ENCODE measurements at regions not wholly inside any gene's neighbourhood (a gene's known extent, or its start where the extent isn't known, plus 50 kb on each side); places are given as distances from the start of the nearest gene placed in this dataset.

DNA sequence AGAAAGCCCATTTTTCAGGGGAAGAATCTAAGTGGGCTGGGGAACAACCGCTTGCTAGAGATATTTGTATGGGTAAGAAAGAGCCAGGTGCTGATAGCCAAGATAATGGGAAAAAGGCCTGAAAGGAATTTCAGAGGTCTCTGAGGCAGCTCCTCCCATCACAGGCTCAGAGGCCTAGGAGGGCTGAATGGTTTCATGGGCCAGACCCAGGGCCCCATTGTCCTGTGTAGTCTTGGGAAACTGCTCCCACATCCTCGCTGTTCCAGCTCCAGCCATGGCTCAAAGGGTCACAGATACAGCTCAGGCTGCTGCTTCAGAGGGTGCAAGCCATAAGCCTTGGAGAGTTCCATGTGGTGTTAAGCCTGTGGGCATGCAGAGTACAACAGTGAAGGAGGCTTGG, 73.2 kb upstream of the ARHGAP20 start:
- TF ChIP-seq, protein P1, sequence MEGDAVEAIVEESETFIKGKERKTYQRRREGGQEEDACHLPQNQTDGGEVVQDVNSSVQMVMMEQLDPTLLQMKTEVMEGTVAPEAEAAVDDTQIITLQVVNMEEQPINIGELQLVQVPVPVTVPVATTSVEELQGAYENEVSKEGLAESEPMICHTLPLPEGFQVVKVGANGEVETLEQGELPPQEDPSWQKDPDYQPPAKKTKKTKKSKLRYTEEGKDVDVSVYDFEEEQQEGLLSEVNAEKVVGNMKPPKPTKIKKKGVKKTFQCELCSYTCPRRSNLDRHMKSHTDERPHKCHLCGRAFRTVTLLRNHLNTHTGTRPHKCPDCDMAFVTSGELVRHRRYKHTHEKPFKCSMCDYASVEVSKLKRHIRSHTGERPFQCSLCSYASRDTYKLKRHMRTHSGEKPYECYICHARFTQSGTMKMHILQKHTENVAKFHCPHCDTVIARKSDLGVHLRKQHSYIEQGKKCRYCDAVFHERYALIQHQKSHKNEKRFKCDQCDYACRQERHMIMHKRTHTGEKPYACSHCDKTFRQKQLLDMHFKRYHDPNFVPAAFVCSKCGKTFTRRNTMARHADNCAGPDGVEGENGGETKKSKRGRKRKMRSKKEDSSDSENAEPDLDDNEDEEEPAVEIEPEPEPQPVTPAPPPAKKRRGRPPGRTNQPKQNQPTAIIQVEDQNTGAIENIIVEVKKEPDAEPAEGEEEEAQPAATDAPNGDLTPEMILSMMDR (IDR thresholded peaks at IDR 0.05) = no peak
- H3K4me3 ChIP-seq (ENCODE audit: low read depth, poor library complexity, severe bottlenecking) = no peak overlapping the region
- 85 to 94% methylated on average over 2 of the region's 2 CpGs for WGBS, 2 donors
- DNase-seq (ENCODE audit: low spot score in 2 of 2) = no peak
- intact Hi-C loops (cut with DNase I; ENCODE audit: low total_unique reads) = no loop called here

DNA sequence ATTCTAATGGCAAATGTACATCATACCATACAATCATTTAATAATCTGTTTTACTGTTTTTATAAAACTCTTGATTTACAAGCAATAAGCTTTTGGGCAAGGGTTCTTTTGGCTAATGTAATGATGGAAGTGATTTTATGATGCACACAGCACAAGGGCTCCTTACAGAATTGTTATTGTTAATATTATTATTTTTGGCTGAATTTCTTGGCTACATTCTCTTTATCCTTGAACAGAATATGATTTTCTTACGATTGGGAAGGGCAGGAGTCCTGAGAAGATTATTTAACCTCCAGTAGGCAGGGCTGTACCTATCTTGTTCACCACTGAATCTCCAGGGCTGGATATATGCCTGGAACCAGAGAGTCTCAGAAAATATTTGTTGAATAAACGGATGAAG, 70.4 kb upstream of the ARHGAP20 start:
- no peak overlapping the region for H3K4me3 ChIP-seq (ENCODE audit: low read depth, poor library complexity, severe bottlenecking)
- TF ChIP-seq, protein P1 (IDR thresholded peaks at IDR 0.05) = no peak
- no peak for TF ChIP-seq POLR2A (IDR thresholded peaks at IDR 0.05)
- no peak for DNase-seq (ENCODE audit: low spot score in 2 of 2)
- WGBS, 2 donors = 45 to 51% methylated on average over 2 of the region's 2 CpGs
- intact Hi-C loops (cut with DNase I; ENCODE audit: low total_unique reads) = no loop called here

DNA sequence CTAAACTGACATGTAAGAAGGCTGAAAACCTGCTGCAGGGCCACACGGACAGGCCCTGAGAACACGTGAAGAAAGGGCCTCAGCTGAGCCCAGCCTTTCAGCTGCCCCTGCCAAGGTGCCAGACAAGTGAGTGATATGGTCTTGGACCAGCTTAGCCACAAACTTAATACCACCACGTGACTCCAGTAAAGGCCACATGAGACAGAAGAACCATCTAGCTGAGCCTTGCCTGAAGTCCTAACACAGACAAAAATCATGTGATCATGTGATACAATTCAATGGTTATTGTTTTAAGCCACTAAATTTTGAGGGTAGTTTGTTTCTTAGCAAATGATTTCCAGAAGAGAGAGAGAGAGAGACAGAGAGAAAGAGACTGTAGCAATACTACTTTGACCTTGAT, 66.9 kb upstream of the ARHGAP20 start:
- intact Hi-C loops (cut with DNase I; ENCODE audit: low total_unique reads) = no loop called here
- 94 to 95% methylated on average over 3 of the region's 3 CpGs for WGBS, 2 donors
- H3K4me3 ChIP-seq (ENCODE audit: low read depth, poor library complexity, severe bottlenecking) = no peak overlapping the region
- DNase-seq (ENCODE audit: low spot score in 2 of 2) = no peak
- TF ChIP-seq, protein P1 (IDR thresholded peaks at IDR 0.05) = no peak
- no peak for TF ChIP-seq POLR2A (IDR thresholded peaks at IDR 0.05)

DNA sequence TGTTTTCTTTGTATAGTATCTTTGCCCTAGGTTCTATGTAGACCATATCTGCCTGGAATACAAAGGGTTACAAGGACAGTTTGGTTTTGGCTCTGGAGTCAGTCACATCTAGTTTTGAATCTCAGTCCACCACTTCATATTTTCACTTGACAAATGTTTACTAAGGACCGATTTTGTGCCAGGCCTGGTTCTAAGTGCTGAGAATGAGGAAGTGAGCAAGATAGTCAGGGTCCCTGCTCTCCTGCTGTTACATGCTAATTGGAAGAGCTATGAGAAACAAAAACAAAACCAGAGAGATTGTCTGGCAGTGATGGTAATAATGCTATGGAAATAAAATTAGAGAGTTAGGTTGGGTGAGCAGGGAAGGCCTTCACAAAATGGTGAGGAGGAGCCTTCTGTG, 66.1 kb upstream of the ARHGAP20 start:
- intact Hi-C loops (cut with DNase I; ENCODE audit: low total_unique reads) = no loop called here
- TF ChIP-seq, protein P1 (IDR thresholded peaks at IDR 0.05) = no peak
- no peak for TF ChIP-seq POLR2A (IDR thresholded peaks at IDR 0.05)
- DNase-seq (ENCODE audit: low spot score in 2 of 2) = no peak
- WGBS, 2 donors = 59 to 80% methylated on average over 1 of the region's 1 CpG
- no peak overlapping the region for H3K4me3 ChIP-seq (ENCODE audit: low read depth, poor library complexity, severe bottlenecking)

DNA sequence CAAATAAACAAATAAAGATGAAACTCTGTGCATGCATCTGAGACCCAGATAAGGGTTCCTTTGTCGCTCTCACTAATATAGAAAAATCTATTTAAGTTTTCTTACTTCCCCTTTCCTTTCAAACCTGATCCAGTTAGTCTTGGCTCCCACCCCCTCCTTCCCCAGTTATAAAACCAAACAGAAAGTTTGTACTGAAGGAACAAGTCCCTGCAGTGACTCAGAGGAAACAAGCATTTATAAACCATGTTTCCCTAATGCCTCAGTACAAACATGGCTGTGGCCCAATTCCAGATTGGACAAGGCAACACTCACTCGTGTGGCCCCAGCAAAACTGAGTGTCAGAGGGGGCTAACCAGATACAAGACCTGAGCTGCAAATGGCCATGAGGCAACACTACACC, 65.5 kb upstream of the ARHGAP20 start:
- 44% methylated on average over 2 of the region's 2 CpGs for WGBS, 2 donors
- intact Hi-C loops (cut with DNase I; ENCODE audit: low total_unique reads) = no loop called here
- no peak for TF ChIP-seq POLR2A (IDR thresholded peaks at IDR 0.05)
- TF ChIP-seq, protein P1 (IDR thresholded peaks at IDR 0.05) = no peak
- no peak for DNase-seq (ENCODE audit: low spot score in 2 of 2)
- no peak overlapping the region for H3K4me3 ChIP-seq (ENCODE audit: low read depth, poor library complexity, severe bottlenecking)

DNA sequence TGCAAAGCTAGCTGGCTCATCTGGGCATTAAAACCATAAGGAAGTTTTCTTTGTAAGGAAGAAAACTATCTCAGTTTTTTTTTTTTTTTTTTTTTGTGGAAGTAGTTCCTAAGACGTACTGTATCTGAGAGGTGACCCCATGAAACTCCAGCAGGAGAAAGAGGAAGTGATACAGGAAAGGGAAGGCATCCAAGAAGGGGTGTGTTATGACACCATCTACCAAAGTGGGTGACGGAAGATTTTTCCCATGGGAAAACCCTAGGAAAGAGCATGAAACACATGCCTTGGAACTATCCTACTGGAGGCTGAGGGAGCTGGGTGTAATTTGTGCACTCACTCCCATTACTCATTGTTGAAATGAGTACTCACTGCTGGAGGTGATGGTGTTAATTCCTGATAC, 63.8 kb upstream of the ARHGAP20 start:
- no peak for TF ChIP-seq POLR2A (IDR thresholded peaks at IDR 0.05)
- TF ChIP-seq, protein P1 (IDR thresholded peaks at IDR 0.05) = no peak
- WGBS, 2 donors = 78% methylated on average over 2 of the region's 2 CpGs
- no peak for DNase-seq (ENCODE audit: low spot score in 2 of 2)
- no peak overlapping the region for H3K4me3 ChIP-seq (ENCODE audit: low read depth, poor library complexity, severe bottlenecking)
- intact Hi-C loops (cut with DNase I; ENCODE audit: low total_unique reads) = no loop called here

All from lower leg skin (tissue), 4 donors.